ENCODE measurements at regions not wholly inside any gene's neighbourhood (a gene's known extent, or its start where the extent isn't known, plus 50 kb on each side); places are given as distances from the start of the nearest gene placed in this dataset.

GRCh38 chr7:155992538-155992937 is 180.3 kb upstream of the SHH start:
- no peak for TF ChIP-seq SP1 (IDR thresholded peaks at IDR 0.05)
- no peak for TF ChIP-seq EGR1 (IDR thresholded peaks at IDR 0.05; ENCODE audit: low read depth in 2 of 2)
- no peak for TF ChIP-seq HNF4G (IDR thresholded peaks at IDR 0.05)
- TF ChIP-seq HNF4A (conservative IDR thresholded peaks at IDR 0.05), result no peak
- no peak for TF ChIP-seq JUND (IDR thresholded peaks at IDR 0.05)
- TF ChIP-seq NR2F2 (IDR thresholded peaks at IDR 0.05), result no peak
- no peak for TF ChIP-seq MAX (IDR thresholded peaks at IDR 0.05)
- TF ChIP-seq FOXA1 (IDR thresholded peaks at IDR 0.05), result no peak
- TF ChIP-seq FOXA2 (IDR thresholded peaks at IDR 0.05), result no peak
- TF ChIP-seq GABPA (IDR thresholded peaks at IDR 0.05 in 1 of 2, conservative IDR thresholded peaks at IDR 0.05 in 1 of 2), result no peak
- no peak for TF ChIP-seq TAF1 (conservative IDR thresholded peaks at IDR 0.05)
- TF ChIP-seq, protein P1, sequence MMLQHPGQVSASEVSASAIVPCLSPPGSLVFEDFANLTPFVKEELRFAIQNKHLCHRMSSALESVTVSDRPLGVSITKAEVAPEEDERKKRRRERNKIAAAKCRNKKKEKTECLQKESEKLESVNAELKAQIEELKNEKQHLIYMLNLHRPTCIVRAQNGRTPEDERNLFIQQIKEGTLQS (IDR thresholded peaks at IDR 0.05), result no peak
- TF ChIP-seq CTCF (IDR thresholded peaks at IDR 0.05; ENCODE audit: low read depth, low read length, missing input control), result no peak
- TF ChIP-seq RAD21 (IDR thresholded peaks at IDR 0.05), result no peak
- TF ChIP-seq RXRA (IDR thresholded peaks at IDR 0.05), result no peak
- no peak for TF ChIP-seq YY1 (IDR thresholded peaks at IDR 0.05)
- TF ChIP-seq ZBTB33 (IDR thresholded peaks at IDR 0.05), result no peak
- TF ChIP-seq, protein P2, sequence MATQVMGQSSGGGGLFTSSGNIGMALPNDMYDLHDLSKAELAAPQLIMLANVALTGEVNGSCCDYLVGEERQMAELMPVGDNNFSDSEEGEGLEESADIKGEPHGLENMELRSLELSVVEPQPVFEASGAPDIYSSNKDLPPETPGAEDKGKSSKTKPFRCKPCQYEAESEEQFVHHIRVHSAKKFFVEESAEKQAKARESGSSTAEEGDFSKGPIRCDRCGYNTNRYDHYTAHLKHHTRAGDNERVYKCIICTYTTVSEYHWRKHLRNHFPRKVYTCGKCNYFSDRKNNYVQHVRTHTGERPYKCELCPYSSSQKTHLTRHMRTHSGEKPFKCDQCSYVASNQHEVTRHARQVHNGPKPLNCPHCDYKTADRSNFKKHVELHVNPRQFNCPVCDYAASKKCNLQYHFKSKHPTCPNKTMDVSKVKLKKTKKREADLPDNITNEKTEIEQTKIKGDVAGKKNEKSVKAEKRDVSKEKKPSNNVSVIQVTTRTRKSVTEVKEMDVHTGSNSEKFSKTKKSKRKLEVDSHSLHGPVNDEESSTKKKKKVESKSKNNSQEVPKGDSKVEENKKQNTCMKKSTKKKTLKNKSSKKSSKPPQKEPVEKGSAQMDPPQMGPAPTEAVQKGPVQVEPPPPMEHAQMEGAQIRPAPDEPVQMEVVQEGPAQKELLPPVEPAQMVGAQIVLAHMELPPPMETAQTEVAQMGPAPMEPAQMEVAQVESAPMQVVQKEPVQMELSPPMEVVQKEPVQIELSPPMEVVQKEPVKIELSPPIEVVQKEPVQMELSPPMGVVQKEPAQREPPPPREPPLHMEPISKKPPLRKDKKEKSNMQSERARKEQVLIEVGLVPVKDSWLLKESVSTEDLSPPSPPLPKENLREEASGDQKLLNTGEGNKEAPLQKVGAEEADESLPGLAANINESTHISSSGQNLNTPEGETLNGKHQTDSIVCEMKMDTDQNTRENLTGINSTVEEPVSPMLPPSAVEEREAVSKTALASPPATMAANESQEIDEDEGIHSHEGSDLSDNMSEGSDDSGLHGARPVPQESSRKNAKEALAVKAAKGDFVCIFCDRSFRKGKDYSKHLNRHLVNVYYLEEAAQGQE (IDR thresholded peaks at IDR 0.05), result no peak
- H3K9ac ChIP-seq (ENCODE audit: low read depth in 1 of 2, low read length in 2 of 2), result no peak overlapping the region
- WGBS, result 89% methylated on average over 11 of the region's 11 CpGs
- no peaks in the 10 kb centered on the region for H3K4me1 ChIP-seq (ENCODE audit: control insufficient read depth in 4 of 4, insufficient read depth in 4 of 4, low read length in 3 of 4)
- H3K4me3 ChIP-seq (ENCODE audit: low read depth in 1 of 3, low read length in 3 of 3), result no peak overlapping the region
- H3K27ac ChIP-seq (ENCODE audit: low read depth in 1 of 2, low read length in 2 of 2), result no peak overlapping the region
- H3K36me3 ChIP-seq (ENCODE audit: control insufficient read depth in 4 of 4, insufficient read depth in 3 of 4, low read depth in 1 of 4, low read length in 3 of 4), result no peaks in the 10 kb centered on the region
- peak; percentile 4 for DNase-seq (ENCODE audit: low spot score)
- no peaks in the 10 kb centered on the region for H3K27me3 ChIP-seq (ENCODE audit: control insufficient read depth in 4 of 4, insufficient read depth in 4 of 4, low read length in 3 of 4)
- H3K9me3 ChIP-seq (ENCODE audit: control insufficient read depth in 4 of 4, low read length in 3 of 4), result no peaks in the 10 kb centered on the region
